GM12864 (cell line): ENCODE measurements at regions not wholly inside any gene's neighbourhood (a gene's known extent, or its start where the extent isn't known, plus 50 kb on each side); places are given as distances from the start of the nearest gene placed in this dataset.
A peak's percentile ranks its signal among the peaks of the same experiment; 100 is the strongest.
"Not testable (repeated sequence)": the region's sequence is repeated elsewhere in the genome, so short reads cannot be mapped to it uniquely, and the experiment has no call there.

ENCODE experiments used
- DNase-seq: peaks from one replicate; pipeline ENCODE4 v3.0.0-alpha.2; 2011; ENCODE audit warnings: low read depth
- H3K4me3 ChIP-seq: 2 replicates; pipeline ENCODE4 v1.5.1; 2011; ENCODE audit warnings: mild to moderate bottlenecking, low read depth, low read length, control low read depth
- CTCF ChIP-seq: IDR thresholded peaks from 2 replicates; pipeline ENCODE4 v1.5.1; 2011; ENCODE audit warnings: low read depth, mild to moderate bottlenecking, moderate library complexity, low read length, control low read depth, inconsistent platforms; ENCODE audit errors: missing control alignments

GRCh38 chr9:2267181-2267745, 252.1 kb downstream of the SMARCA2 start:
- no peak for DNase-seq
- TF ChIP-seq CTCF: no peak
- no peak overlapping the region for H3K4me3 ChIP-seq

GRCh38 chr9:2269778-2270177, 254.6 kb downstream of the SMARCA2 start:
- DNase-seq: no peak
- no peak overlapping the region for H3K4me3 ChIP-seq
- TF ChIP-seq CTCF: no peak

GRCh38 chr9:2270565-2270964, 255.4 kb downstream of the SMARCA2 start:
- TF ChIP-seq CTCF: no peak
- no peak overlapping the region for H3K4me3 ChIP-seq
- DNase-seq: no peak

- H3K4me3 ChIP-seq: no peak overlapping the region
- TF ChIP-seq CTCF: no peak
- peak; percentile 49 for DNase-seq
Observed at GRCh38 chr9:2271426-2271825, 256.3 kb downstream of the SMARCA2 start.

- TF ChIP-seq CTCF: no peak
- no peak overlapping the region for H3K4me3 ChIP-seq
- no peak for DNase-seq
Observed at GRCh38 chr9:2274762-2275161, 259.6 kb downstream of the SMARCA2 start.

GRCh38 chr9:2276296-2276695, 261.1 kb downstream of the SMARCA2 start:
- no peak for DNase-seq
- H3K4me3 ChIP-seq: no peak overlapping the region
- TF ChIP-seq CTCF: no peak

- DNase-seq, H3K4me3 ChIP-seq: not testable (repeated sequence)
Observed at GRCh38 chr9:2277133-2277532, 262.0 kb downstream of the SMARCA2 start.

- H3K4me3 ChIP-seq, DNase-seq: not testable (repeated sequence)
Observed at GRCh38 chr9:2277644-2278043, 262.5 kb downstream of the SMARCA2 start.

- DNase-seq, H3K4me3 ChIP-seq: not testable (repeated sequence)
Observed at GRCh38 chr9:2279138-2279537, 264.0 kb downstream of the SMARCA2 start.
